ENCODE measurements at regions not wholly inside any gene's neighbourhood (a gene's known extent, or its start where the extent isn't known, plus 50 kb on each side); places are given as distances from the start of the nearest gene placed in this dataset.

DNA sequence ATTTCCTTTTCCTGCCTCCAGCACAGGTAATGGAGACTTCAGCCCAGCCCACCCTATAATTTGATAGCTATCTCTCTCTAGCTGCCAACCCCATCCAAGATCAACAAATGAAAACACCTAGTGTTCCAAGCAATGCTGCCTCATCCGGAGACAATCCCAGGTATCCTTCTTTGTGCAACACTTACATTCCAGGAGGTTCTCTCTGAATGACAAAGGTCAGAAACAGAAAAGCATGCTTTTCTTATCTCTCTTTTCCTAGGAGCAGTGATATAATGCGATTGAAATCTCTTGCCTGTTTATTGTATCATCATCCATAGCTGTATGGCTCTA, 699.3 kb downstream of the INHBA start:
- TF ChIP-seq, protein P1, sequence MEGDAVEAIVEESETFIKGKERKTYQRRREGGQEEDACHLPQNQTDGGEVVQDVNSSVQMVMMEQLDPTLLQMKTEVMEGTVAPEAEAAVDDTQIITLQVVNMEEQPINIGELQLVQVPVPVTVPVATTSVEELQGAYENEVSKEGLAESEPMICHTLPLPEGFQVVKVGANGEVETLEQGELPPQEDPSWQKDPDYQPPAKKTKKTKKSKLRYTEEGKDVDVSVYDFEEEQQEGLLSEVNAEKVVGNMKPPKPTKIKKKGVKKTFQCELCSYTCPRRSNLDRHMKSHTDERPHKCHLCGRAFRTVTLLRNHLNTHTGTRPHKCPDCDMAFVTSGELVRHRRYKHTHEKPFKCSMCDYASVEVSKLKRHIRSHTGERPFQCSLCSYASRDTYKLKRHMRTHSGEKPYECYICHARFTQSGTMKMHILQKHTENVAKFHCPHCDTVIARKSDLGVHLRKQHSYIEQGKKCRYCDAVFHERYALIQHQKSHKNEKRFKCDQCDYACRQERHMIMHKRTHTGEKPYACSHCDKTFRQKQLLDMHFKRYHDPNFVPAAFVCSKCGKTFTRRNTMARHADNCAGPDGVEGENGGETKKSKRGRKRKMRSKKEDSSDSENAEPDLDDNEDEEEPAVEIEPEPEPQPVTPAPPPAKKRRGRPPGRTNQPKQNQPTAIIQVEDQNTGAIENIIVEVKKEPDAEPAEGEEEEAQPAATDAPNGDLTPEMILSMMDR (conservative IDR thresholded peaks at IDR 0.05; ENCODE audit: low read length): no peak
- no peak for TF ChIP-seq EZH2phosphoT487 (IDR thresholded peaks at IDR 0.05; ENCODE audit: borderline replicate concordance)
